Pons (tissue), 1 donor: ENCODE measurements at regions not wholly inside any gene's neighbourhood (a gene's known extent, or its start where the extent isn't known, plus 50 kb on each side); places are given as distances from the start of the nearest gene placed in this dataset.
A peak's percentile ranks its signal among the peaks of the same experiment; 100 is the strongest.

Experiments used
- DNase-seq: peaks from one replicate; pipeline ENCODE4 v3.0.0-alpha.2; 2016; ENCODE audit warnings: low spot score

- DNase-seq = no peak
Measured at GRCh38 chr13:32861304-32861703, 154.9 kb upstream of the KL start.

GRCh38 chr13:32863596-32863995, 152.6 kb upstream of the KL start:
- DNase-seq = no peak

GRCh38 chr13:32866921-32867320, 149.3 kb upstream of the KL start:
- no peak for DNase-seq

- DNase-seq = no peak
Measured at GRCh38 chr13:32877491-32877890, 138.7 kb upstream of the KL start.

- DNase-seq = no peak
Measured at GRCh38 chr13:32878163-32878562, 138.1 kb upstream of the KL start.

GRCh38 chr13:32880636-32881035, 135.6 kb upstream of the KL start:
- DNase-seq = no peak

GRCh38 chr13:32881074-32881776, 135.0 kb upstream of the KL start:
- DNase-seq = no peak

GRCh38 chr13:32881777-32882145, 134.5 kb upstream of the KL start:
- no peak for DNase-seq

GRCh38 chr13:32882691-32883090, 133.5 kb upstream of the KL start:
- DNase-seq = no peak

GRCh38 chr13:32883474-32883873, 132.7 kb upstream of the KL start:
- DNase-seq = no peak

- no peak for DNase-seq
Measured at GRCh38 chr13:32887617-32888016, 128.6 kb upstream of the KL start.

GRCh38 chr13:32889986-32890565, 126.1 kb upstream of the KL start:
- no peak for DNase-seq

- DNase-seq = no peak
Measured at GRCh38 chr13:32893176-32893575, 123.0 kb upstream of the KL start.

- no peak for DNase-seq
Measured at GRCh38 chr13:32894589-32895001, 121.6 kb upstream of the KL start.

- DNase-seq = no peak
Measured at GRCh38 chr13:32895296-32895695, 120.9 kb upstream of the KL start.

- no peak for DNase-seq
Measured at GRCh38 chr13:32897296-32897695, 118.9 kb upstream of the KL start.

- no peak for DNase-seq
Measured at GRCh38 chr13:32902029-32902780, 114.0 kb upstream of the KL start.

GRCh38 chr13:32902874-32903273, 113.3 kb upstream of the KL start:
- no peak for DNase-seq

GRCh38 chr13:32903720-32904119, 112.5 kb upstream of the KL start:
- DNase-seq = no peak

GRCh38 chr13:32904266-32904665, 112.0 kb upstream of the KL start:
- no peak for DNase-seq

GRCh38 chr13:32905063-32905863, 111.0 kb upstream of the KL start:
- no peak for DNase-seq

- peak; percentile 51 for DNase-seq
Measured at GRCh38 chr13:32905864-32906180, 110.4 kb upstream of the KL start.

- no peak for DNase-seq
Measured at GRCh38 chr13:32907211-32907610, 109.0 kb upstream of the KL start.
